ENCODE measurements at regions not wholly inside any gene's neighbourhood (a gene's known extent, or its start where the extent isn't known, plus 50 kb on each side); places are given as distances from the start of the nearest gene placed in this dataset.

DNA sequence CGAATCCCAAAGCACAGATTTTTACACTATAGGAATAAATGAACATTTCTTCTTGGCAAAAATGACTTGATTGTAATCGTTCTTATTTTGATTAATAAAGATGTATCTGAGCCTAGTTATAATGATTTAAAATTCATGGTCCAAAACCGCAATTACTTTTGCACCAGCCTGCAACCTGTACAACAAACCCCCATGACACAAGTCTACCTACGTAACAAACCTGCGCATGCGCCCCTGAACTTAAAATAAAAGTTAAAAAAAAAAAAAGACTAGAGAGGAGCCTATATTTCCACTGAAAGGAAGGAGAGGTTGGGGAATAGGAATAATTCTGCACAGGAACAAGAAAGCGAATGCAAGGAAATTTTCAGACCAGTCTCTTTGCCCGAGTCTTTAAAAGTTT is 145.2 kb downstream of the SCARB1 start:
- Histone ChIP-seq H3K4me1 (ENCODE audit: control insufficient read depth, extremely low read depth, insufficient read depth, low read length) (peaks cover 28% of the 10 kb centered on the region), H4K20me1 (ENCODE audit: control insufficient read depth, extremely low read depth, insufficient read depth, low read length) (no peaks in the 10 kb centered on the region), H3K27ac (ENCODE audit: control insufficient read depth, insufficient read depth, low read length) (no peak overlapping the region), H3K36me3 (ENCODE audit: control insufficient read depth in 2 of 2, extremely low read depth in 1 of 2, insufficient read depth in 2 of 2, low read length in 2 of 2) (no peaks in the 10 kb centered on the region), H3K79me2 (ENCODE audit: control insufficient read depth, insufficient read depth, low read length) (no peaks in the 10 kb centered on the region), H3K4me2 (ENCODE audit: control insufficient read depth, extremely low read depth, insufficient read depth, low read depth, low read length) (no peak overlapping the region), H3K9ac (ENCODE audit: control insufficient read depth, extremely low read depth, insufficient read depth, low read length) (no peak overlapping the region), H3K9me3 (ENCODE audit: control insufficient read depth, low read depth, low read length) (no peaks in the 10 kb centered on the region), H3K9me1 (ENCODE audit: control insufficient read depth, extremely low read depth, insufficient read depth, low read length) (no peaks in the 10 kb centered on the region), H3K27me3 (ENCODE audit: control insufficient read depth, extremely low read depth, insufficient read depth, low read length) (no peaks in the 10 kb centered on the region), H2AFZ (ENCODE audit: control insufficient read depth, low read length) (no peak overlapping the region), H3K4me3 (ENCODE audit: control insufficient read depth in 2 of 3, extremely low read depth in 1 of 3, insufficient read depth in 2 of 3, low read depth in 1 of 3, low read length in 3 of 3) (no peak overlapping the region)
- TF ChIP-seq EZH2 (IDR thresholded peaks at IDR 0.05; ENCODE audit: low read length), result no peak
- TF ChIP-seq, protein P1, sequence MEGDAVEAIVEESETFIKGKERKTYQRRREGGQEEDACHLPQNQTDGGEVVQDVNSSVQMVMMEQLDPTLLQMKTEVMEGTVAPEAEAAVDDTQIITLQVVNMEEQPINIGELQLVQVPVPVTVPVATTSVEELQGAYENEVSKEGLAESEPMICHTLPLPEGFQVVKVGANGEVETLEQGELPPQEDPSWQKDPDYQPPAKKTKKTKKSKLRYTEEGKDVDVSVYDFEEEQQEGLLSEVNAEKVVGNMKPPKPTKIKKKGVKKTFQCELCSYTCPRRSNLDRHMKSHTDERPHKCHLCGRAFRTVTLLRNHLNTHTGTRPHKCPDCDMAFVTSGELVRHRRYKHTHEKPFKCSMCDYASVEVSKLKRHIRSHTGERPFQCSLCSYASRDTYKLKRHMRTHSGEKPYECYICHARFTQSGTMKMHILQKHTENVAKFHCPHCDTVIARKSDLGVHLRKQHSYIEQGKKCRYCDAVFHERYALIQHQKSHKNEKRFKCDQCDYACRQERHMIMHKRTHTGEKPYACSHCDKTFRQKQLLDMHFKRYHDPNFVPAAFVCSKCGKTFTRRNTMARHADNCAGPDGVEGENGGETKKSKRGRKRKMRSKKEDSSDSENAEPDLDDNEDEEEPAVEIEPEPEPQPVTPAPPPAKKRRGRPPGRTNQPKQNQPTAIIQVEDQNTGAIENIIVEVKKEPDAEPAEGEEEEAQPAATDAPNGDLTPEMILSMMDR (optimal IDR thresholded peaks at IDR 0.05 in 1 of 3, IDR thresholded peaks at IDR 0.05 in 1 of 3, conservative IDR thresholded peaks at IDR 0.05 in 1 of 3; ENCODE audit: extremely low read depth in 1 of 3, insufficient read depth in 2 of 3, low read length in 3 of 3), result no peak
- FAIRE-seq, result no peak
- dilution Hi-C loops (cut with MboI; ENCODE audit: extremely low pct_ligation_motif_present, low sequenced_read_pairs), result no loop called here
- DNase-seq (ENCODE audit: low read depth, low spot score), result no peak

DNA sequence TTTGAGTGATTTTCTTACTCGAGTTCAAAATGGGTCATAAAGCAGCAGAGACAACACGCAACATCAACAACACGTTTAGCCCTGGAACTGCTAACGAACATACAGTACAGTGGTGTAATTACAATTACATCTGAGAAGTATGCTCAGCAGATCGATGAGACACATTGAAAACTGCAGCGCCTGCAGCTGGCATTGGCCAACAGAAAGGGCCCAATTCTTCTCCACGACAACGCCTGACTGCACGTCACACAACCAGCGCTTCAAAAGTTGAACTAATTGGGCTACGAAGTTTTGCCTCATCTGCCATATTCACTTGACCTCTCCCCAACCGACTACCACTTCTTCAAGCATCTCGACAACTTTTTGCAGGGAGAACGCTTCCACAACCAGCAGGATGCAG is 145.6 kb downstream of the SCARB1 start:
- Histone ChIP-seq H3K9me1 (ENCODE audit: control insufficient read depth, extremely low read depth, insufficient read depth, low read length) (no peaks in the 10 kb centered on the region), H3K4me1 (ENCODE audit: control insufficient read depth, extremely low read depth, insufficient read depth, low read length) (peaks cover 32% of the 10 kb centered on the region), H3K9ac (ENCODE audit: control insufficient read depth, extremely low read depth, insufficient read depth, low read length) (no peak overlapping the region), H3K36me3 (ENCODE audit: control insufficient read depth in 2 of 2, extremely low read depth in 1 of 2, insufficient read depth in 2 of 2, low read length in 2 of 2) (no peaks in the 10 kb centered on the region), H2AFZ (ENCODE audit: control insufficient read depth, low read length) (no peak overlapping the region), H3K9me3 (ENCODE audit: control insufficient read depth, low read depth, low read length) (no peaks in the 10 kb centered on the region), H3K27ac (ENCODE audit: control insufficient read depth, insufficient read depth, low read length) (no peak overlapping the region), H4K20me1 (ENCODE audit: control insufficient read depth, extremely low read depth, insufficient read depth, low read length) (no peaks in the 10 kb centered on the region), H3K4me3 (ENCODE audit: control insufficient read depth in 2 of 3, extremely low read depth in 1 of 3, insufficient read depth in 2 of 3, low read depth in 1 of 3, low read length in 3 of 3) (no peak overlapping the region), H3K4me2 (ENCODE audit: control insufficient read depth, extremely low read depth, insufficient read depth, low read depth, low read length) (no peak overlapping the region), H3K27me3 (ENCODE audit: control insufficient read depth, extremely low read depth, insufficient read depth, low read length) (no peaks in the 10 kb centered on the region), H3K79me2 (ENCODE audit: control insufficient read depth, insufficient read depth, low read length) (no peaks in the 10 kb centered on the region)
- dilution Hi-C loops (cut with MboI; ENCODE audit: extremely low pct_ligation_motif_present, low sequenced_read_pairs), result no loop called here
- DNase-seq (ENCODE audit: low read depth, low spot score), result no peak
- FAIRE-seq, result no peak
- TF ChIP-seq, protein P1 (optimal IDR thresholded peaks at IDR 0.05 in 1 of 3, IDR thresholded peaks at IDR 0.05 in 1 of 3, conservative IDR thresholded peaks at IDR 0.05 in 1 of 3; ENCODE audit: extremely low read depth in 1 of 3, insufficient read depth in 2 of 3, low read length in 3 of 3), result no peak
- no peak for TF ChIP-seq EZH2 (IDR thresholded peaks at IDR 0.05; ENCODE audit: low read length)
